Parathyroid adenoma (tissue), 2 donors: ENCODE measurements at regions not wholly inside any gene's neighbourhood (a gene's known extent, or its start where the extent isn't known, plus 50 kb on each side); places are given as distances from the start of the nearest gene placed in this dataset.

Experiments used
- H2AFZ ChIP-seq: fragments of 300-600 bp; sonication (generic); one replicate; pipeline ENCODE4 v1.7.0; 2017; ENCODE audit warnings: antibody characterized with exemption, mild to moderate bottlenecking
- H3K27ac ChIP-seq: fragments of 300-600 bp; sonication (generic); one replicate; pipeline ENCODE4 v1.7.0; 2017
- H3K27me3 ChIP-seq: fragments of 300-600 bp; sonication (generic); one replicate; pipeline ENCODE4 v1.7.0; 2017; ENCODE audit warnings: low read length; ENCODE audit not compliant: control insufficient read depth, insufficient read depth
- H3K36me3 ChIP-seq: fragments of 300-600 bp; sonication (generic); one replicate; pipeline ENCODE4 v1.7.0; 2017; ENCODE audit warnings: low read length; ENCODE audit not compliant: control insufficient read depth, insufficient read depth
- H3K4me1 ChIP-seq: fragments of 300-600 bp; sonication (generic); one replicate; pipeline ENCODE4 v1.7.0; 2017; ENCODE audit warnings: control low read depth
- H3K4me2 ChIP-seq: fragments of 300-600 bp; sonication (generic); one replicate; pipeline ENCODE4 v1.7.0; 2017; ENCODE audit warnings: low read length
- H3K4me3 ChIP-seq: fragments of 300-600 bp; sonication (generic); one replicate; pipeline ENCODE4 v1.7.0; 2017; ENCODE audit warnings: low read depth, low read length
- H3K79me2 ChIP-seq: fragments of 300-600 bp; sonication (generic); one replicate; pipeline ENCODE4 v1.7.0; 2017; ENCODE audit warnings: control low read depth
- H3K9ac ChIP-seq: fragments of 300-600 bp; sonication (generic); one replicate; pipeline ENCODE4 v1.7.0; 2017; ENCODE audit warnings: mild to moderate bottlenecking
- H3K9me3 ChIP-seq: fragments of 300-600 bp; sonication (generic); one replicate; pipeline ENCODE4 v1.7.0; 2017; ENCODE audit warnings: low read length; ENCODE audit not compliant: control insufficient read depth
- TF ChIP-seq, protein P1 (sequence below): fragments of 300-600 bp; sonication (generic); IDR thresholded peaks from one replicate; pipeline ENCODE4 v1.7.0; 2017; ENCODE audit warnings: antibody characterized with exemption, mild to moderate bottlenecking
- donor health status: primary hyperparathyroidism.

DNA sequence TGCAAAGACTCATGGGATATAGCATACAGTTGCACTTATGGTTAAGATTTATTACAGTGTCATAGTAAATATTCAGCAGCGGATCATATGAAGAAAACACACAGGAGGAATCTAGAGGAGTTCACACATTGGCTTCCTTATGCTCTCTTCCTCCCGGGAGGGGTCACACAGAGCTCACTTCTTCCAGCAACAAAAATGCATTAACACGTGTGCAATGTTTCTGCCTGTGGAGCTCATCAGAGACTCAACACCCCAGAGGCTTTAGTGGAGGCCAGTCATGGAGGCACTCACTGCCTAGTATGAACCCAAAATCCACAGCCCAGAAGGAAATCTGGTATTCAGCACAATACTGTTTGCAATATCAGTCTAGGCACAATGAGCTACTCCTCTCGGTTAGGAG, 202.8 kb upstream of the PRSS1 start:
- H3K27ac ChIP-seq, result no peak overlapping the region
- TF ChIP-seq, protein P1, sequence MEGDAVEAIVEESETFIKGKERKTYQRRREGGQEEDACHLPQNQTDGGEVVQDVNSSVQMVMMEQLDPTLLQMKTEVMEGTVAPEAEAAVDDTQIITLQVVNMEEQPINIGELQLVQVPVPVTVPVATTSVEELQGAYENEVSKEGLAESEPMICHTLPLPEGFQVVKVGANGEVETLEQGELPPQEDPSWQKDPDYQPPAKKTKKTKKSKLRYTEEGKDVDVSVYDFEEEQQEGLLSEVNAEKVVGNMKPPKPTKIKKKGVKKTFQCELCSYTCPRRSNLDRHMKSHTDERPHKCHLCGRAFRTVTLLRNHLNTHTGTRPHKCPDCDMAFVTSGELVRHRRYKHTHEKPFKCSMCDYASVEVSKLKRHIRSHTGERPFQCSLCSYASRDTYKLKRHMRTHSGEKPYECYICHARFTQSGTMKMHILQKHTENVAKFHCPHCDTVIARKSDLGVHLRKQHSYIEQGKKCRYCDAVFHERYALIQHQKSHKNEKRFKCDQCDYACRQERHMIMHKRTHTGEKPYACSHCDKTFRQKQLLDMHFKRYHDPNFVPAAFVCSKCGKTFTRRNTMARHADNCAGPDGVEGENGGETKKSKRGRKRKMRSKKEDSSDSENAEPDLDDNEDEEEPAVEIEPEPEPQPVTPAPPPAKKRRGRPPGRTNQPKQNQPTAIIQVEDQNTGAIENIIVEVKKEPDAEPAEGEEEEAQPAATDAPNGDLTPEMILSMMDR, result no peak
- peak overlapping the region; percentile 2 for H2AFZ ChIP-seq
- no peak overlapping the region for H3K9ac ChIP-seq
- H3K4me1 ChIP-seq, result peaks cover 2% of the 10 kb centered on the region
- no peaks in the 10 kb centered on the region for H3K36me3 ChIP-seq
- H3K4me3 ChIP-seq, result no peak overlapping the region
- no peaks in the 10 kb centered on the region for H3K9me3 ChIP-seq
- H3K79me2 ChIP-seq, result no peaks in the 10 kb centered on the region
- H3K4me2 ChIP-seq, result no peak overlapping the region
- no peaks in the 10 kb centered on the region for H3K27me3 ChIP-seq

DNA sequence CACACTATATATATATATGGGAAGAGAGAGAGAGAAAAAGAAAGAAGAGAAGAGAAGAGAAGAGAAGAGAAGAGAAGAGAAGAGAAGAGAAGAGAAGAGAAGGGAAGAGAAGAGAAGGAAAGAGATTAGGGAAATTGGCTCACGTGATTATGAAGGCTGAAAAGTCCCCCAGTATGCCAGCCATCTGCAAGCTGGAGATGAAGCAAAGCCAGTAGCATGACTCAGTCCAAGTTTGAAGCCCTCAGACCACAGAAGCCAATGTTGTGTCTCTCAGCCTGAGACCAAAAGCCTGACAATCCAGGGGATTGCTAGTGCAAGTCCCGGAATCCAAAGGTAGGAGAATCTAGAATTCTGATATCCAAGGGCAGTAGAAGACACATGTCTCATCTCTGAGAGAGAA, 206.3 kb upstream of the PRSS1 start:
- H3K27ac ChIP-seq, result no peak overlapping the region
- no peaks in the 10 kb centered on the region for H3K27me3 ChIP-seq
- H2AFZ ChIP-seq, result no peak overlapping the region
- no peaks in the 10 kb centered on the region for H3K36me3 ChIP-seq
- H3K9me3 ChIP-seq, result no peaks in the 10 kb centered on the region
- no peak overlapping the region for H3K4me2 ChIP-seq
- no peak overlapping the region for H3K9ac ChIP-seq
- TF ChIP-seq, protein P1, result no peak
- no peak overlapping the region for H3K4me3 ChIP-seq
- H3K79me2 ChIP-seq, result no peaks in the 10 kb centered on the region
- peaks cover 2% of the 10 kb centered on the region for H3K4me1 ChIP-seq

DNA sequence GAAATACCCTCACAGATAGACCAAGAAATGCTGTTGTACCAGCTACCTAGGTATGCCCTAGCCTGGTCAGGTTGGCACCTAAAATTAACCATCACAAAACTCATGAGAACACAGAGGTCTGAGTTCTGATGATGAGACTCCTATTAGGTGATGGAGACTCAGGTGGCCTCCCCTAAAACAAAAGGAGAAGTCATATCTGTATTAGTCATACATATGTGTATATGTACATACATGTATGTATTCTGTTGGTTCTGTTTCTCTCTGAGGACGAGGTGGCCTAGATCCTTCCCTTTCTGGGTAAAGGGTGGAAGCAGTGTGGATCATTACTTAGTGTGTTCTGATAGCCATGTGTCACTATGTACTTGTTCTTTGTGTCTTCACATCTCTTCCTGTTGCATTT, 207.2 kb upstream of the PRSS1 start:
- Histone ChIP-seq H3K9me3 (no peaks in the 10 kb centered on the region), H3K27me3 (no peaks in the 10 kb centered on the region), H3K4me1 (peaks cover 2% of the 10 kb centered on the region), H3K4me3 (no peak overlapping the region), H2AFZ (no peak overlapping the region), H3K4me2 (no peak overlapping the region), H3K36me3 (no peaks in the 10 kb centered on the region), H3K79me2 (no peaks in the 10 kb centered on the region), H3K27ac (no peak overlapping the region), H3K9ac (no peak overlapping the region)
- TF ChIP-seq, protein P1, result no peak

DNA sequence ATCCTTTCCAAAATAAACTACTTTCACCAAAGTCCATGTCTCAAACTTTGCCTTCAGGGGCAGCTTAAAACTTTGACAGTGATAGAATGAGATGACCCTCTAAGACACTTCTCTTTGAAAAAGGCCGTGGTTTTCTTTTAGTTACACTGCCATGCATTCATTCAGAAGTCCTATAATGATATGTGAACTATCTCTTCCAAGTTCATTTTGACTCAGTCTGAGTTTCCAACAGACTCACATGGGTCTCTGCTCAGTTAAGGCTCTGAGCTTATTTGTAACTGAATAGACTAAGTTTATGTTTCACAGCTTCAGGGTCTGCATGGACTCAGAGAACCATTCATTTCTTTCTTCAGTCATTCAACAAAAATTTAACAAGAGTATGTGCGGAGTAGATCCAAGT, 208.9 kb upstream of the PRSS1 start:
- Histone ChIP-seq H3K9me3 (no peaks in the 10 kb centered on the region), H3K27me3 (no peaks in the 10 kb centered on the region), H3K27ac (no peak overlapping the region), H3K4me3 (no peak overlapping the region), H3K4me1 (no peaks in the 10 kb centered on the region), H3K9ac (no peak overlapping the region), H2AFZ (no peak overlapping the region), H3K4me2 (no peak overlapping the region), H3K36me3 (no peaks in the 10 kb centered on the region), H3K79me2 (no peaks in the 10 kb centered on the region)
- TF ChIP-seq, protein P1, result no peak

DNA sequence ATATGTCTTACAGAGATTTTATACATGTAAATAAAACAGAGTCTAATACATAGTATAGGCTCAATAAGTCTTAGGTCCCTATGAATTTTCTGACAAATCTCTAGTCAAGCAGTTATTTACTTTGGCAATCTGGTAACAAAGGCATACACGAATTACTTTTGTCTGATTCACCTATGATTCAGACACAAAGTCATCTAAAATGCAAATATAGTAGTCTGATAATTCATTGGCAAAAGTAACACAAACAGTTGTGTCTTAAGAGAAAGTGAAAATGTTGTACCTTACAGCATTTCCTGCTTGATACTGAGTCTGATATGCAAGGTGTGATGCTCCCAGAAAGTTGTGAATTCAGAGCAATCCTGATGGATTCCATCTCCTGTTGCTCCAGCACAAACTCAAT, 209.4 kb upstream of the PRSS1 start:
- H3K4me1 ChIP-seq, result peaks cover 3% of the 10 kb centered on the region
- no peak overlapping the region for H3K27ac ChIP-seq
- H3K4me2 ChIP-seq, result no peak overlapping the region
- H3K36me3 ChIP-seq, result no peaks in the 10 kb centered on the region
- H3K9ac ChIP-seq, result no peak overlapping the region
- no peak overlapping the region for H2AFZ ChIP-seq
- no peaks in the 10 kb centered on the region for H3K9me3 ChIP-seq
- no peaks in the 10 kb centered on the region for H3K27me3 ChIP-seq
- no peak overlapping the region for H3K4me3 ChIP-seq
- TF ChIP-seq, protein P1, result no peak
- H3K79me2 ChIP-seq, result no peaks in the 10 kb centered on the region
